Adrenal gland (tissue), 9 donors: ENCODE measurements at regions not wholly inside any gene's neighbourhood (a gene's known extent, or its start where the extent isn't known, plus 50 kb on each side); places are given as distances from the start of the nearest gene placed in this dataset.

ENCODE experiments used
- DNase-seq, 7 donors: peaks; one replicate each; pipeline ENCODE4 v3.0.0-alpha.2; 2019 to 2020
- H3K27ac ChIP-seq, 5 donors: fragments of 200-600 bp; sonication (generic) in 4 of 5; 1 replicate in 3 of 5; 2 replicates in 2 of 5; pipeline versions ENCODE4 v1.5.1 to v1.8.0; 2016 to 2020; ENCODE audit warnings: mild to moderate bottlenecking in 1 of 5
- H3K27me3 ChIP-seq: fragments of 200-600 bp; 2 replicates; pipeline ENCODE4 v1.8.0; 2021
- H3K36me3 ChIP-seq, 2 donors: fragments of 200-600 bp; replicated peaks in 1 of 2; 1 replicate in 1 of 2; 2 replicates in 1 of 2; pipeline versions ENCODE4 v1.5.1 to v1.8.0; 2018 to 2022
- H3K4me1 ChIP-seq, 2 donors: fragments of 200-600 bp; replicated peaks in 1 of 2; 1 replicate in 1 of 2; 2 replicates in 1 of 2; pipeline versions ENCODE4 v1.5.1 to v1.8.0; 2018 to 2021
- H3K4me3 ChIP-seq, 4 donors: fragments of 200-600 bp; sonication (generic) in 3 of 4; one replicate each; pipeline ENCODE4 v1.5.1; 2016 to 2018
- H3K9me3 ChIP-seq, 3 donors: fragments of 200-600 bp; sonication (generic) in 1 of 3; replicated peaks in 1 of 3; 1 replicate in 2 of 3; 2 replicates in 1 of 3; pipeline versions ENCODE4 v1.5.1 to v1.8.0; 2016 to 2021
- POLR2A ChIP-seq, 2 donors: fragments of 450-650 bp; IDR thresholded peaks; one replicate each; pipeline ENCODE4 v1.6.1; 2017; ENCODE audit warnings: antibody characterized with exemption in 2 of 2, mild to moderate bottlenecking in 2 of 2, moderate library complexity in 1 of 2
- WGBS, 4 donors: extraction: QIAGEN DNeasy Blood & Tissue Kit in 2 of 4; methylation state at CpG; one replicate each; pipeline versions ENCODE4 v1.1.5 to v1.1.7; 2013 to 2017; 5-methylcytosine and 5-hydroxymethylcytosine counted together
- intact Hi-C, 2 donors: fragments of 100-400 bp; cut with DNase I; formaldehyde crosslinking; loops; one replicate each; pipeline versions ENCODE4 v1.14.1 to v1.15.0; 2022 to 2023
- TF ChIP-seq, protein P1 (sequence below), 6 experiments: fragments of 450-650 bp in 4 of 6; fragments of 200-600 bp in 2 of 6; sonication (generic) in 1 of 6; IDR thresholded peaks; 1 replicate in 5 of 6; 2 replicates in 1 of 6; pipeline versions ENCODE4 v1.5.1 to v1.8.0; 2016 to 2021; ENCODE audit warnings: antibody characterized with exemption in 6 of 6, mild to moderate bottlenecking in 2 of 6, moderate library complexity in 1 of 6
- donor health status: healthy with polysubstance abuse.
- donor health status: Bipolar disorder and iron deficiency.
- donor health status: DM: yes; HTN: yes; CAD: no.
- donor health status: DM: no; HTN: no; CAD: no.
- donor health status: DM: no; HTN: no; CAD: no.

DNA sequence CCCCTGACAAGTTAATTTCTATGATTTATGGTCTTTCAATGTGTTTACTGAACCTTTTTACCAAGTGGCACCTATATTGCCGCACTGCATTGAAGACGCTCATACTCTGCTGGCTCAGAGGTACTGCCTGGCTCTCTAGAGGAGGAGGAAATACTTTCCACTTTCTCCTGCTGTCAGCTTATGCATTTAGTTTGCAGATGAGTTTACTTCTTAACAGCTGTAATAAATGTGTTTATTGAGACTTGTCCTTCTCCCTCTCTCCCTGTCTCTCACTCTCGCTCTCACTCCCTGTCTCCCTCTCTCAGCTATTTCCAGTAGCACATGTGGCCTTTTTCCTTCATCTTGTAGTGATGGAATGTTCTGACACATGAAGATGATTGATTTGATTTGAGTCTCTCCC lies 60.3 kb upstream of the SPATA13 start:
- WGBS, 4 donors = 91 to 96% (median 93%) methylated on average over 3 of the region's 3 CpGs
- no peak for DNase-seq
- no peak overlapping the region for H3K4me3 ChIP-seq
- no peaks in the 10 kb centered on the region for H3K27me3 ChIP-seq
- H3K27ac ChIP-seq = no peak overlapping the region
- H3K4me1 ChIP-seq = peaks cover 0 to 4% of the 10 kb centered on the region in 2 donors
- intact Hi-C loops = no loop called here
- no peaks in the 10 kb centered on the region for H3K9me3 ChIP-seq
- no peak for TF ChIP-seq POLR2A (IDR thresholded peaks at IDR 0.05)
- TF ChIP-seq, protein P1, sequence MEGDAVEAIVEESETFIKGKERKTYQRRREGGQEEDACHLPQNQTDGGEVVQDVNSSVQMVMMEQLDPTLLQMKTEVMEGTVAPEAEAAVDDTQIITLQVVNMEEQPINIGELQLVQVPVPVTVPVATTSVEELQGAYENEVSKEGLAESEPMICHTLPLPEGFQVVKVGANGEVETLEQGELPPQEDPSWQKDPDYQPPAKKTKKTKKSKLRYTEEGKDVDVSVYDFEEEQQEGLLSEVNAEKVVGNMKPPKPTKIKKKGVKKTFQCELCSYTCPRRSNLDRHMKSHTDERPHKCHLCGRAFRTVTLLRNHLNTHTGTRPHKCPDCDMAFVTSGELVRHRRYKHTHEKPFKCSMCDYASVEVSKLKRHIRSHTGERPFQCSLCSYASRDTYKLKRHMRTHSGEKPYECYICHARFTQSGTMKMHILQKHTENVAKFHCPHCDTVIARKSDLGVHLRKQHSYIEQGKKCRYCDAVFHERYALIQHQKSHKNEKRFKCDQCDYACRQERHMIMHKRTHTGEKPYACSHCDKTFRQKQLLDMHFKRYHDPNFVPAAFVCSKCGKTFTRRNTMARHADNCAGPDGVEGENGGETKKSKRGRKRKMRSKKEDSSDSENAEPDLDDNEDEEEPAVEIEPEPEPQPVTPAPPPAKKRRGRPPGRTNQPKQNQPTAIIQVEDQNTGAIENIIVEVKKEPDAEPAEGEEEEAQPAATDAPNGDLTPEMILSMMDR (IDR thresholded peaks at IDR 0.05) = no peak
- no peaks in the 10 kb centered on the region for H3K36me3 ChIP-seq

DNA sequence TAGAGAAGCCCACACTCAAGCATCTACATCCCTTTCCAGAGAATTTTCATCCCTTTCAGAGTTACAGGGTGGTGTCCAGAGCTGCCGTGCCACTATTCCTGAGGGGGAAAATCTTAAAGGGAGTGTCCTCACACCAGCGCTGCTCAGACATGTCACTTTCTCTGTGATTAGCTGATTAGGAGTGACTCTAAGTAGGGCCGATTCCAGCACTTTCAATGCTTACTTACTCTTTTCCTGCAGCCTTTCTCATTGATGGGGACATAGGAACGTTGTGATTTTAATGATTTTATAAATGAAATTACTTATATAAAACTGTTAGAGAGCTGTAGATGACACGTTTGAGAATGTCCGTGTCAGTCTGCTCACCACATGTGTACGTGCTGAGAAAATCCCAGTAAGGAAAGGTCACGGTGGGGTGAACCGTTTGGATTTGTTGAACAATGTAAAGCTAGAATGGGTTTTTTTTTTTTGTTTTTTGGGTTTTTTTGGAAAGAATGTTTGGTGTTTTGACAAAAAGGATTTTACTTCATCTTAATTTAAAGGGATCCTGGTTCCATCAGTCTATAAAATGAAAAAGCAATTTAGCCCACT lies 56.6 kb upstream of the SPATA13 start:
- no peaks in the 10 kb centered on the region for H3K9me3 ChIP-seq
- H3K27me3 ChIP-seq = no peaks in the 10 kb centered on the region
- H3K4me3 ChIP-seq = no peak overlapping the region
- H3K27ac ChIP-seq = no peak overlapping the region
- 72 to 76% (median 75%) methylated on average over 9 of the region's 9 CpGs for WGBS, 4 donors
- intact Hi-C loops = no loop called here
- H3K36me3 ChIP-seq = no peaks in the 10 kb centered on the region
- H3K4me1 ChIP-seq = no peaks in the 10 kb centered on the region
- no peak for DNase-seq
- TF ChIP-seq, protein P1 (IDR thresholded peaks at IDR 0.05) = no peak
- TF ChIP-seq POLR2A (IDR thresholded peaks at IDR 0.05) = no peak

DNA sequence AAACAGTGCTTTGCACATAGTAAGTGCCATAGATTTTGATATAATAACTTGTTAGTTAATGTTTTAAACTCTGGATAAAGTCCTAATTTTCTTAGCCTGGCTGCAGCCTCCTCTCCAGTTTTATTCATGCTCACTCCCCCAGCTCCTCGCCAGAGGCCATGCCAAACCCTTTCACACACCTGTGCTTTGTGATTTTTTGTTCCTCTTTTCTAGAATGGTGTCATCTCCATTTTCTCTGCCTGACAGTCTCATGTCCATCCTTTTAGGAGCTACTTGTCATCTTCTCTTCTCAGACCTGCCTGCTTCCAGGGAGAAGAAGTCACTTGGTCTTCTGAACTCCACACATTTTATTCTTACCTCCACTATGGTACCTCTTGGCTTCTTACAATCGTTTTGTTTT lies 55.8 kb upstream of the SPATA13 start:
- no peak for TF ChIP-seq POLR2A (IDR thresholded peaks at IDR 0.05)
- TF ChIP-seq, protein P1 (IDR thresholded peaks at IDR 0.05) = no peak
- no peak for DNase-seq
- intact Hi-C loops = no loop called here
- no peak overlapping the region for H3K27ac ChIP-seq
- no peak overlapping the region for H3K4me3 ChIP-seq
- no peaks in the 10 kb centered on the region for H3K27me3 ChIP-seq
- no peaks in the 10 kb centered on the region for H3K9me3 ChIP-seq
- 68 to 76% (median 70%) methylated on average over 2 of the region's 2 CpGs for WGBS, 4 donors
- no peaks in the 10 kb centered on the region for H3K4me1 ChIP-seq
- H3K36me3 ChIP-seq = no peaks in the 10 kb centered on the region

DNA sequence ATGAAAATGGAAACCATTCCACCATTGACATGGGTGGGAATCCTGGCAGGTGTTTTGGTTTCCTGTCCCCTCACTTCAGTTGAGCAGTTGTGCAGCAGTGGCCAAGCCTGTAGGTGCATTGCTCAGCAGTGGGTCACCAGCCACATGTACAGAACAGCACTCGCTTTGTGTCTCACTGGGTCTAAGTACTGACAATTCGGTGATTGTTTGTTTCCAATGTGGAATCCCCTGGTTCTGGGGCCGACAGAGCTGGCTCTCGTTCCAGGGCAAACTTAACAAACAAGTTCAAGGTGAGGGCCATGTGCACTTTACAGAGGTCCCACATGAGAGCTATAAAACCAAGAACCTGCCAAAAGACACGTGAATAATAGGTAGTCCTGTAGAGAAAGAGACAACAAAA lies 54.1 kb upstream of the SPATA13 start:
- WGBS, 4 donors = 43 to 67% (median 54%) methylated on average over 5 of the region's 5 CpGs
- H3K4me1 ChIP-seq = no peaks in the 10 kb centered on the region
- H3K4me3 ChIP-seq = no peak overlapping the region
- H3K27me3 ChIP-seq = no peaks in the 10 kb centered on the region
- TF ChIP-seq, protein P1 (IDR thresholded peaks at IDR 0.05) = no peak
- TF ChIP-seq POLR2A (IDR thresholded peaks at IDR 0.05) = no peak
- no peak overlapping the region for H3K27ac ChIP-seq
- no peak for DNase-seq
- no peaks in the 10 kb centered on the region for H3K36me3 ChIP-seq
- intact Hi-C loops = no loop called here
- no peaks in the 10 kb centered on the region for H3K9me3 ChIP-seq
